ENCODE measurements at regions not wholly inside any gene's neighbourhood (a gene's known extent, or its start where the extent isn't known, plus 50 kb on each side); places are given as distances from the start of the nearest gene placed in this dataset.
A peak's percentile ranks its signal among the peaks of the same experiment; 100 is the strongest.

DNA sequence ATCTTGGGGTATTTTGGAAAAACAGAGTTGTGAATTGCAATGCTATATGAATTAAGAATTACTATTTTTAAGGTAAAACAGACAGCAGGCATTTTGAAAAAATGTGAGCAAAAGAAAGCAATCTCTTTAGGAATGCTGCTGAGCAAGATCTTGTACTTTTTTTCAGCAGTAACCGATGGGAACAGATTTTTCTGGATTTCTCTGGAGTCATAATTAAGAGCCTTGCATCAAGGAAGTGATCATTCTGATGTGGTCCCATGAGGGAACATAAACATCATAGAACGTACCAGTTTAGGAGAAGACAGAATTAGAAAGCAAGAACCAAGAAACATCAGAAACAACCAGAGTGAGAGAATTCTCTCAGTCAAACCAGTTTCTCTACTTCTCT lies 157.0 kb upstream of the AGR3 start:
- 62 to 63% methylated on average over 2 of the region's 2 CpGs for WGBS, 2 donors
- no peak for DNase-seq (ENCODE audit: low spot score in 2 of 2)
- no peaks in the 10 kb centered on the region for H3K27me3 ChIP-seq
- H3K27ac ChIP-seq = no peak overlapping the region
- TF ChIP-seq, protein P1, sequence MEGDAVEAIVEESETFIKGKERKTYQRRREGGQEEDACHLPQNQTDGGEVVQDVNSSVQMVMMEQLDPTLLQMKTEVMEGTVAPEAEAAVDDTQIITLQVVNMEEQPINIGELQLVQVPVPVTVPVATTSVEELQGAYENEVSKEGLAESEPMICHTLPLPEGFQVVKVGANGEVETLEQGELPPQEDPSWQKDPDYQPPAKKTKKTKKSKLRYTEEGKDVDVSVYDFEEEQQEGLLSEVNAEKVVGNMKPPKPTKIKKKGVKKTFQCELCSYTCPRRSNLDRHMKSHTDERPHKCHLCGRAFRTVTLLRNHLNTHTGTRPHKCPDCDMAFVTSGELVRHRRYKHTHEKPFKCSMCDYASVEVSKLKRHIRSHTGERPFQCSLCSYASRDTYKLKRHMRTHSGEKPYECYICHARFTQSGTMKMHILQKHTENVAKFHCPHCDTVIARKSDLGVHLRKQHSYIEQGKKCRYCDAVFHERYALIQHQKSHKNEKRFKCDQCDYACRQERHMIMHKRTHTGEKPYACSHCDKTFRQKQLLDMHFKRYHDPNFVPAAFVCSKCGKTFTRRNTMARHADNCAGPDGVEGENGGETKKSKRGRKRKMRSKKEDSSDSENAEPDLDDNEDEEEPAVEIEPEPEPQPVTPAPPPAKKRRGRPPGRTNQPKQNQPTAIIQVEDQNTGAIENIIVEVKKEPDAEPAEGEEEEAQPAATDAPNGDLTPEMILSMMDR (IDR thresholded peaks at IDR 0.05) = no peak
- no peak for TF ChIP-seq EP300 (IDR thresholded peaks at IDR 0.05)
- TF ChIP-seq POLR2A (IDR thresholded peaks at IDR 0.05) = no peak
- no peaks in the 10 kb centered on the region for H3K9me3 ChIP-seq
- H3K36me3 ChIP-seq = no peaks in the 10 kb centered on the region
- H3K4me3 ChIP-seq = no peak overlapping the region
- H3K4me1 ChIP-seq = peaks cover 0 to 34% (median 9%) of the 10 kb centered on the region in 4 donors

DNA sequence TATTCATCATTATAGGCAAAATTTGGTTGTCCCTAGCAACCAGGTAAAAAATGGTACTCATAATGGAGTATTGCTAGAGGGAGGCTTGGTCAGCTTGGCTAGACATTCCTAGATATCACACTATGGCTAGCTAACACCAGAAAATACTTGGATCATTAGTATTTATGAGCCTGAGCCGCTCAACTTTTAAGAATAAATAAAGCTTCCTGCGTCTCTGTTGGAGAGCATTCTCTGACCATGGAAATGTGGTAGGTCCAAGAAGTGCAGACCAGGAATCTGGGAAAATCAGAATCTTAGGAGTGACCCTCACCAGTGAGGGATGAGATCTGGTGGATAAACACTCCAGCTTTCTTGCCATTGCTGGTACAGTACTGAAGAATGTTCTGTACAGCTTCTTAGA lies 157.6 kb upstream of the AGR3 start:
- WGBS, 2 donors = 92 to 93% methylated on average over 2 of the region's 2 CpGs
- TF ChIP-seq EP300 (IDR thresholded peaks at IDR 0.05) (no peak), POLR2A (IDR thresholded peaks at IDR 0.05) (no peak)
- TF ChIP-seq, protein P1 (IDR thresholded peaks at IDR 0.05) = no peak
- no peaks in the 10 kb centered on the region for H3K27me3 ChIP-seq
- H3K9me3 ChIP-seq = no peaks in the 10 kb centered on the region
- H3K27ac ChIP-seq = no peak overlapping the region
- DNase-seq (ENCODE audit: low spot score in 2 of 2) = no peak
- H3K4me1 ChIP-seq = peaks cover 0 to 36% (median 9%) of the 10 kb centered on the region in 4 donors
- no peaks in the 10 kb centered on the region for H3K36me3 ChIP-seq
- H3K4me3 ChIP-seq = no peak overlapping the region

DNA sequence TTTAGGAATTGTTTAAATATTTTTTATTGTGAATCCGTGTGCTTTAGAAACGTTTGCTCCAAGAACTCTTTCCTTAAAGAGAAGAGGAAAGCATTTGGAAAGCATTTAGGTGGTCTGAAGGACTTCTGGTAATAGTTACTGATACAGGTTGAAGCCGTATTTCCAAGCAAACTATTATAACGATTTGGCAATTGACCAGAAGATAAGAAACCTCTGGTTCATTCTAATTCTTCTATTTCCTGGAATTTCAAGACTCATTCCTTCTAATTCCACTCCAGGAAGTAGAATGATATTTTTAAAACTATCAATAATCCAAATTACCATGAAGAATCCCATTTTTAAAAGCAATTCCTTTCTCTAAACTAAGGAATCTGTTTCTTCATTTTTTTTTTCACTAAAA lies 158.9 kb upstream of the AGR3 start:
- H3K27ac ChIP-seq = no peak overlapping the region
- H3K4me1 ChIP-seq = peaks cover 0 to 36% (median 9%) of the 10 kb centered on the region in 4 donors
- H3K27me3 ChIP-seq = no peaks in the 10 kb centered on the region
- no peak overlapping the region for H3K4me3 ChIP-seq
- TF ChIP-seq, protein P1 (IDR thresholded peaks at IDR 0.05) = no peak
- TF ChIP-seq EP300 (IDR thresholded peaks at IDR 0.05) = no peak
- no peak for TF ChIP-seq POLR2A (IDR thresholded peaks at IDR 0.05)
- WGBS, 2 donors = 60 to 62% methylated on average over 4 of the region's 4 CpGs
- no peaks in the 10 kb centered on the region for H3K36me3 ChIP-seq
- H3K9me3 ChIP-seq = no peaks in the 10 kb centered on the region
- DNase-seq (ENCODE audit: low spot score in 2 of 2) = no peak

DNA sequence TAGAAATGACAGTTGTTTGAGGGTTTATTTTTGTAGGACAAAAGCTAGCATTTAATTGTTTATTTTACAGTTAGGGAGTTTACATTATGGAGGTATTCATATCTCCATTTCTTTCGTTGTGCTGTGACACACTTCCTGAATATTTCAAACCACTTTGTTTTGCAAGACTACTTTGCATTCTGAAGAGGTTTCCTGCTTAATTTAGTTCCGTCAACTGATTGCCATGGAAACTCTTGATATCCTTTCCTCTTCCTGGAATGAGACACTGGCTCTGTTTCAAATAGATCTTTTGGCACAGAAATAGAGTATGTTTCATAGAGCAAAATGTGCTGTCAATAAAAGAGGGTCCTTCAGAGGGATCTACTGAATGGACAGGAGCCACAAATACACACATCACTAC lies 159.5 kb upstream of the AGR3 start:
- no peak for DNase-seq (ENCODE audit: low spot score in 2 of 2)
- 10 to 11% methylated on average over 2 of the region's 2 CpGs for WGBS, 2 donors
- H3K4me3 ChIP-seq = no peak overlapping the region
- no peaks in the 10 kb centered on the region for H3K36me3 ChIP-seq
- H3K27ac ChIP-seq = no peak overlapping the region
- no peaks in the 10 kb centered on the region for H3K27me3 ChIP-seq
- no peaks in the 10 kb centered on the region for H3K9me3 ChIP-seq
- TF ChIP-seq EP300 (IDR thresholded peaks at IDR 0.05) (peak in 1 of 2 donors; percentile 57), POLR2A (IDR thresholded peaks at IDR 0.05) (no peak)
- peaks cover 0 to 36% (median 9%) of the 10 kb centered on the region in 4 donors for H3K4me1 ChIP-seq

DNA sequence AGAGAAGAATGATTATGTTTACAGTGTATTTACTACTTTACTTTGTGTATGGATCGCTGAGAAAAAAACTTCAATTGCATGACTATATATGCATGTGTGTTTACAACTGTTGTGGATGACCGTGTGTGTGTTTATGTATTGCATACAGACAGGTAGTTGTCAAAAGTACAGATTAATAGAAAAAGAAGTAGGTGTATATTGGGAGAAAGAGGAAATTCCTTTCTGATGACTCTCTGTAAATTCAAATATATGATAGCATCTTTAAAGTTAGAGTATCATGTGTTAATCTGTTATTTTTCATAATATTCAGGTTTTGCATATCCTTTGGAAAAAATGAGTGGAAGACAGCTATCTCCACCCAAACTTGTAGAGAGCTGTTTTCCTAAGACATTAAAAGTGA lies 160.4 kb upstream of the AGR3 start:
- WGBS, 2 donors = 86 to 96% methylated on average over 2 of the region's 2 CpGs
- Histone ChIP-seq H3K36me3 (no peaks in the 10 kb centered on the region), H3K4me1 (peaks cover 0 to 36% (median 9%) of the 10 kb centered on the region in 4 donors), H3K4me3 (no peak overlapping the region), H3K27ac (no peak overlapping the region), H3K9me3 (no peaks in the 10 kb centered on the region), H3K27me3 (no peaks in the 10 kb centered on the region)
- TF ChIP-seq, protein P1 (IDR thresholded peaks at IDR 0.05) = no peak
- TF ChIP-seq POLR2A (IDR thresholded peaks at IDR 0.05) (no peak), EP300 (IDR thresholded peaks at IDR 0.05) (no peak)
- DNase-seq (ENCODE audit: low spot score in 2 of 2) = no peak

Measured in tibial nerve (tissue), 4 donors.